EL (cell line): ENCODE measurements at regions not wholly inside any gene's neighbourhood (a gene's known extent, or its start where the extent isn't known, plus 50 kb on each side); places are given as distances from the start of the nearest gene placed in this dataset.
"Not testable (repeated sequence)": the region's sequence is repeated elsewhere in the genome, so short reads cannot be mapped to it uniquely, and the experiment has no call there.

Source experiments
- DNase-seq: peaks from one replicate; pipeline ENCODE4 v3.0.0-alpha.2; 2016

- no peak for DNase-seq
Measured at GRCh38 chr12:86523844-86524243, 267.7 kb upstream of the MGAT4C start.

- no peak for DNase-seq
Measured at GRCh38 chr12:86521870-86522269, 265.7 kb upstream of the MGAT4C start.

GRCh38 chr12:86513226-86513625, 257.0 kb upstream of the MGAT4C start:
- no peak for DNase-seq

GRCh38 chr12:86496595-86496994, 240.4 kb upstream of the MGAT4C start:
- DNase-seq = no peak

- no peak for DNase-seq
Measured at GRCh38 chr12:86484473-86484872, 228.3 kb upstream of the MGAT4C start.

GRCh38 chr12:86473231-86473630, 217.0 kb upstream of the MGAT4C start:
- no peak for DNase-seq

- no peak for DNase-seq
Measured at GRCh38 chr12:86456776-86457175, 200.6 kb upstream of the MGAT4C start.

- DNase-seq = no peak
Measured at GRCh38 chr12:86456241-86456640, 200.1 kb upstream of the MGAT4C start.

- DNase-seq = no peak
Measured at GRCh38 chr12:86445356-86445755, 189.2 kb upstream of the MGAT4C start.

- no peak for DNase-seq
Measured at GRCh38 chr12:86435053-86435452, 178.9 kb upstream of the MGAT4C start.

GRCh38 chr12:86429824-86430223, 173.6 kb upstream of the MGAT4C start:
- DNase-seq = no peak

GRCh38 chr12:86421333-86421732, 165.1 kb upstream of the MGAT4C start:
- no peak for DNase-seq

- no peak for DNase-seq
Measured at GRCh38 chr12:86414201-86414600, 158.0 kb upstream of the MGAT4C start.

GRCh38 chr12:86411710-86412109, 155.5 kb upstream of the MGAT4C start:
- DNase-seq = no peak

- no peak for DNase-seq
Measured at GRCh38 chr12:86407620-86408208, 151.5 kb upstream of the MGAT4C start.

- no peak for DNase-seq
Measured at GRCh38 chr12:86389949-86390348, 133.8 kb upstream of the MGAT4C start.

GRCh38 chr12:86387591-86388145, 131.5 kb upstream of the MGAT4C start:
- DNase-seq = no peak

- DNase-seq = not testable (repeated sequence)
Measured at GRCh38 chr12:86383759-86384158, 127.6 kb upstream of the MGAT4C start.

- DNase-seq = no peak
Measured at GRCh38 chr12:86379337-86379736, 123.1 kb upstream of the MGAT4C start.

GRCh38 chr12:86376052-86376451, 119.9 kb upstream of the MGAT4C start:
- DNase-seq = no peak

GRCh38 chr12:86373813-86374212, 117.6 kb upstream of the MGAT4C start:
- DNase-seq = no peak

GRCh38 chr12:86367137-86367536, 110.9 kb upstream of the MGAT4C start:
- no peak for DNase-seq

GRCh38 chr12:86349196-86349595, 93.0 kb upstream of the MGAT4C start:
- no peak for DNase-seq

- no peak for DNase-seq
Measured at GRCh38 chr12:86333955-86334522, 77.8 kb upstream of the MGAT4C start.

- no peak for DNase-seq
Measured at GRCh38 chr12:86331457-86331856, 75.3 kb upstream of the MGAT4C start.
